Memory B cell (primary cell): ENCODE measurements at regions not wholly inside any gene's neighbourhood (a gene's known extent, or its start where the extent isn't known, plus 50 kb on each side); places are given as distances from the start of the nearest gene placed in this dataset.

ENCODE experiments used
- ATAC-seq: fragments of 150-1000 bp; cut with Tn5 transposase; 2 replicates; pipeline ENCODE4 v1.10.0; 2021; ENCODE audit warnings: low read depth, mild to moderate bottlenecking, moderate library complexity
- DNase-seq, 2 donors: peaks; one replicate each; pipeline ENCODE4 v3.0.0; 2022; ENCODE audit warnings: low spot score in 2 of 2
- H3K27ac Mint-ChIP-seq: one replicate; pipeline ENCODE4 v1.8.0; 2022; ENCODE audit warnings: mild to moderate bottlenecking, moderate library complexity, mixed read lengths
- H3K27me3 Mint-ChIP-seq: one replicate; pipeline ENCODE4 v1.8.0; 2022; ENCODE audit warnings: mixed read lengths
- H3K36me3 Mint-ChIP-seq: one replicate; pipeline ENCODE4 v1.8.0; 2022; ENCODE audit warnings: mild to moderate bottlenecking, mixed read lengths
- H3K4me1 Mint-ChIP-seq: one replicate; pipeline ENCODE4 v1.8.0; 2022; ENCODE audit warnings: mixed read lengths
- H3K4me3 Mint-ChIP-seq: one replicate; pipeline ENCODE4 v1.8.0; 2022; ENCODE audit warnings: mild to moderate bottlenecking, moderate library complexity, mixed read lengths
- H3K9me3 Mint-ChIP-seq: one replicate; pipeline ENCODE4 v1.8.0; 2022; ENCODE audit warnings: mixed read lengths

DNA sequence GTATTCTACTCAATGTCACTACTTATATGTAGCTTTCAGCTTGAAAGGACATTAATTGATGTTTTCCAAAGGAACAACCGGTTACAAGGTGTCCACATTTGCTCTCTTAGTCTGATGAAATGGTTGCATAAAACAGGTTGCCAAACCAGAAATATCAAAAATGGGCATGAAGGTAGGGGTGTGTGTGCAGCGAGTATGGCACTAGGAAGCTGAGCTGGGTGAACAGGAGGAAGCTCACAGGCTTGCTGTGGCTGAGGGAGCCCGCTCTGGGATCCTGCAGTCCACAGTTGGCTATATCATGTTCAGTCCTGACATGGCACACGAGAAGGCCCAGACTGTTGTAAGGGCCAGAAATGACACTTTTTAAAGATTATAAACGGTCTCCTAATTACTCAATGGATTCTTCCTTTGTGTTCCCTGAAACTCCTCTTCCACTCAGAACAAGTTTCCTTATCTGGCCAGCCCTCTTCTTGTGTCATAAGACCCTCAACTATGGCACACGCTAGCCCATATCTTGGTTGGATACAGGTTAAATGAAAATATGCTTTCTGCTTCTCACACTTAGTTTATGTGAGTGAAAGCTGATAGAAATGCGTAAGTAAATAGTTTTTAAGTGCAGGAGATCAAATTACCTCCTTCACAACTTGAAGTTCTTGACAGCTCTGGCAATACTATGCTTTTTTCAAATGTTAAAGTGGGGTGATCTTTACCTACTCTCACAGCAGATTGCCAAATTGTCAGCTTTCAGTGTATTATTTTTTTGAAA lies 201.5 kb downstream of the LMO4 start:
- Mint-ChIP-seq H3K27ac (no peak overlapping the region), H3K4me1 (no peaks in the 10 kb centered on the region), H3K9me3 (peaks cover 2% of the 10 kb centered on the region), H3K27me3 (no peaks in the 10 kb centered on the region), H3K4me3 (no peak overlapping the region), H3K36me3 (no peaks in the 10 kb centered on the region)
- ATAC-seq = no peak
- no peak for DNase-seq

DNA sequence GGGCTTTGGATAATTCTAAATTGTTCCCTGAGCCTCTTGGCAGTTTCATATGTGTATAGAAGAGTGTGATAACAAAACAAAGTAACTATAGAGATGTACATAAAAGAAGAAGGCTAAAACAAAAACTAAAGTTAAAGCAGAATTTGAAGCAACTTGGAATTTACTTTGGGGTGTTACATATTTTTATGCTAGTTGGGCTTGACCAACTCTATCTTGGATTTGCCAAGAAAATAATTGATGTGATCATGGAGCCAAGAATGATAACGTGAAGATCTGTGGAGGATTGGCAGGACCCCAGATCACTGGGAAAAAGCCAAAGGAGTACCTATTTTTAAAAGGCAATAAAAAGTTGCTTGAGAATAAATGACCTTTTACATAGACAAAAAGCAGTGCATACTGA lies 206.9 kb downstream of the LMO4 start:
- Mint-ChIP-seq H3K4me1 (no peaks in the 10 kb centered on the region), H3K27ac (no peak overlapping the region), H3K4me3 (no peak overlapping the region), H3K9me3 (peaks cover 3% of the 10 kb centered on the region), H3K27me3 (no peaks in the 10 kb centered on the region), H3K36me3 (no peaks in the 10 kb centered on the region)
- DNase-seq (no peak), ATAC-seq (no peak)

DNA sequence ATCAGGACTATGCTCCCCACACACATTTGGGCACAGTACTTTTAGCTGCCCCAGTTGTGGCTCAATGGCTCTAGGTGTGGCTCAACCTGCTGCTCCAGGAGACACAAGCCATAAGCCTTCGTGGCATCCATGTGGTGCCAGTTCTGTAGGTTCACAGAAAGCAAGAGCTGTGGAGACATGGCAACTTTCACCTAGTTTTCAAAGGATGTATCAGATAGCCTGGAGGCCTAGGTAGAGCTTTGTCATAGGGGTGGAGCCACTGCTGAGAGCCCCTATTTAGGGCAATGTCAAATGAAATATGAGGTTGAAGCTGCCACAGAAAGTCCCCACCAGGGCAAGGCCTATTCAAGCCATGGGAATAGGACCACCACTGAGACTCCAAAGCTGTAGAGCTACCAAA lies 210.5 kb downstream of the LMO4 start:
- DNase-seq (no peak), ATAC-seq (no peak)
- peaks cover 9% of the 10 kb centered on the region for H3K36me3 Mint-ChIP-seq
- H3K4me1 Mint-ChIP-seq = no peaks in the 10 kb centered on the region
- no peak overlapping the region for H3K27ac Mint-ChIP-seq
- no peaks in the 10 kb centered on the region for H3K27me3 Mint-ChIP-seq
- peaks cover 17% of the 10 kb centered on the region for H3K9me3 Mint-ChIP-seq
- H3K4me3 Mint-ChIP-seq = no peak overlapping the region

DNA sequence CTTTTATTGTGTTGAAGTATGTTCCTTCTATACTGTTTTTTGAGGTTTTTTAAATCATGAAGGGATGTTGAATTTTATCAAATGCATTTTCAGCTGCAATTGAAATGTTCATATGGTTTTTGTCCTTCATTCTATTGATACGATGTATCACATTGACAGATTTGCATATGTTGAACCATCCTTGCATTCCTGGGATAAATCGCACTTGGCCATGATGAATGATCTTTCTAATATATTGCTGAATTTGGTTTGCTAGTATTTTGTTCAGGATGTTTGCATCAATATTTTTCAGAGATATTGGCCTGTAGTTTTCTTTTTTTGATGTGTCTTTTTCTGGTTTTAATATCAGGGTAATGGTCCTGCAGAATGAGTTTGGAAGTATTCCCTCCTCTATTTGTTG lies 214.0 kb downstream of the LMO4 start:
- H3K27ac Mint-ChIP-seq = no peak overlapping the region
- H3K36me3 Mint-ChIP-seq = peaks cover 18% of the 10 kb centered on the region

DNA sequence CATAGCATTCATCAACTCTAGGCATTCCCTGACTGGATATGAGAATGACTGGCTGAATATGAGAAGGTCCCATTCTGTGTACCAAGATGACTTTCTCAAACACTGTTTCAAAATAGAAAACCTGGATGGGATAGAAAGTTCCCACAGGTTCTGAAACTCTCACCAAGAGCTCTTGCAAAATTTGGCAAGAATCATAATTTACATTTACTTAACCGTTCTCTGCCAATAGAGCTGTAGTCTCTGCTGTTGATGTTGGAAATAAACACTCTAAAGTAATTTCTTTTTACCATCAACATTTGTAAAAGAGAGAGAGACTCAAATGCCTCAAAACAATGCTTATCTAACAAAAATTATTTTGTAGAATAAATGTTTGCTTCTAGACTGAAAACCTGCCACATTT lies 221.1 kb downstream of the LMO4 start:
- H3K4me1 Mint-ChIP-seq = no peaks in the 10 kb centered on the region
- ATAC-seq = no peak
- no peak overlapping the region for H3K4me3 Mint-ChIP-seq
- H3K27me3 Mint-ChIP-seq = no peaks in the 10 kb centered on the region
- no peak overlapping the region for H3K27ac Mint-ChIP-seq
- H3K9me3 Mint-ChIP-seq = peaks cover 5% of the 10 kb centered on the region
- DNase-seq = no peak
- H3K36me3 Mint-ChIP-seq = peaks cover 7% of the 10 kb centered on the region

More for the DNA sequence above, 214.0 kb downstream of the LMO4 start:
- ATAC-seq (no peak), DNase-seq (no peak)
- Mint-ChIP-seq H3K4me3 (no peak overlapping the region), H3K4me1 (no peaks in the 10 kb centered on the region), H3K27me3 (no peaks in the 10 kb centered on the region), H3K9me3 (peaks cover 24% of the 10 kb centered on the region)

DNA sequence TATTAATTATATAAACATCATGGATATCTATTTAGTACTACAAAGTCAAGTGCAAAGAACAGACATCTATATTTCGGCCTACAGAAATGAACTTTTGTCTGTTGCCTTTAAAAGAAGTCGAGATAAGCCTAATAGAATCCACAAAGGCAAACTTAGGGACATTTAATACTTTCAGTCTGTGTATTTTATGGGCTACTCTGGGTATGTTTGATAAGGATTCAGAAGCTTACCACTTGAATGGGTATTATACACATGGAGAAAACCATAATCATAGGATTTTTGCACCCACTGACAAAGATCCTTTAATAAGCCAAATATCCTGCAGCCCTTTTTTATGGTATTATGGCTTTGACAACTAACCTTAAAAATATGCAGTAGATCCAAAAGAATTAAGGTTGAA lies 224.8 kb downstream of the LMO4 start:
- Mint-ChIP-seq H3K9me3 (no peaks in the 10 kb centered on the region), H3K27me3 (no peaks in the 10 kb centered on the region), H3K4me3 (no peak overlapping the region), H3K36me3 (no peaks in the 10 kb centered on the region), H3K27ac (no peak overlapping the region), H3K4me1 (no peaks in the 10 kb centered on the region)
- no peak for DNase-seq
- ATAC-seq = no peak

DNA sequence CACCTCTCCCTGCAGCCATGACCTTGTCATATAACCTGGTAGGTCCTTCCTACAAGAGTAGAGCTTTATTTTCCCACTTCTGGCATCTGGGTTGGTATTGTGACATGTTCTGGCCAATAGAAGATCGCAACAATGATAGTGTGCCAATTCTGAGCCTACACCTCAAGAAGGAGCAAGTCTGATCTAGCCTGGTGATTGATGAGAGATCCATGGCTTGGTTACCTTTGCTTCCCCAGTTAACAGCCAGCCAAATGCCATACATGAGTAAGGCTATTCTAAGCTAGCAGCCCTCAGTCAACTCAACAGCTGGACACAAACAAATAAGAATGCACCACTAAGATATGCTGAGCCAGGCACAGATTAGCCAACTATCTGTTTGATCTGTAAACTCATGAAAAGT lies 226.7 kb downstream of the LMO4 start:
- H3K27ac Mint-ChIP-seq = no peak overlapping the region
- no peak overlapping the region for H3K4me3 Mint-ChIP-seq
- ATAC-seq = no peak

DNA sequence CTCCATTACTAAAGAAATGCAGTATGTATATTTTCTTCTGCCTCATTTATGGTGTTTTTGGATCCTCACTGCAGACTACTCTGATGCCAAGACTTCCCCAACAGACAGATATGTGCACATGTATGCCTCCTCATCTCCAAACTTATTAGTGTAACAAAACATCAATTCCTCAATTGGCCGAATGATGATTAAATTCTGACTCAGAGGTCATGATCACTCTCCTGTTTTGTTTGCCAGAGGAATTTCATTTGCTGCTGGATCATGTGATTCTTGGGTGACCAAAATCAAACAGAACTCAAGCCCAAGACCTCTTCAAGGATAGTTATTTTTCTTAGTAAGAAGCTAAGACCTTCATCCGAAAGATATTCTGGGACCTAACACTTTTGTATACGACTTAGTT lies 227.6 kb downstream of the LMO4 start:
- Mint-ChIP-seq H3K4me1 (no peaks in the 10 kb centered on the region), H3K27ac (no peak overlapping the region), H3K27me3 (no peaks in the 10 kb centered on the region), H3K4me3 (no peak overlapping the region), H3K36me3 (no peaks in the 10 kb centered on the region), H3K9me3 (no peaks in the 10 kb centered on the region)
- ATAC-seq (no peak), DNase-seq (no peak)

More for the DNA sequence above, 226.7 kb downstream of the LMO4 start:
- Mint-ChIP-seq H3K36me3 (no peaks in the 10 kb centered on the region), H3K9me3 (no peaks in the 10 kb centered on the region), H3K4me1 (no peaks in the 10 kb centered on the region), H3K27me3 (no peaks in the 10 kb centered on the region)
- DNase-seq = no peak

DNA sequence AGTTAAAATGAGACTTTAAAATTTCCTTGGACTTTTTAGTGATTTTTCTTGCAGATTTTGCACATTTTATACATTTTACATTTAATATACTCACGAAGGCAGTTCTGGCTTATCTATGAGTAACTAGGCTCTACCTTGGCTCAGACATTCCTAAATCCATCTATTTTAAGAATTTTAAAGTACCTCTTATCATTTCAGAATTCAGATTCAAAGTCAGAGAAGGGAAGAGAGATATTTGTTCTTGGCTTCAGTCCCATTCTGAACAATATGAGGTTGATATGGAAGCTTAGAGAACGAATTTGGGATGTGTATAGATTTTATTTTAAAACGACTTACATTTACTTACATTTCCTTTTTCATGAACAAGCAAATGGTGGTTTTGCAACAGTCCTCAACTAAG lies 230.2 kb downstream of the LMO4 start:
- no peaks in the 10 kb centered on the region for H3K4me1 Mint-ChIP-seq

DNA sequence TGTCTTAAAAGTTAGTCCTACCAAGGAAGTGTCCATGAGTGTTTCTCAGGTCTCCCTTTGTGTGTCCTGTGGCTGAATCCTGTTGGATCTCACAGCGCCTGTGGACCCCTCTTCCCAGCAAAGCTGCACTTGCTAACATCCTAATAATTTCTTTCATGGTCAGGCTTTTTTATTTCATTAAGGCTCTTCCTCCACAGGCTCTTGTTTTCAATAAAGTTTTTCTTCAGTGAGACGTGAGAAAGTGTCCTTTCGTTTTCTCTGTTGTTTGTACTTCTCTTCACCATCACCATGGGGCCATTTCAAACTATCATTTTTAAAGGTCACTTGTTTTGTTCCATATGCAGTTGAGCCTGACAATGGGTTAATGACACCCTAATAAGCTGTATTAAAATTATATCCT lies 231.5 kb downstream of the LMO4 start:
- H3K27me3 Mint-ChIP-seq = no peaks in the 10 kb centered on the region
- DNase-seq = no peak

More for the DNA sequence above, 230.2 kb downstream of the LMO4 start:
- ATAC-seq (no peak), DNase-seq (no peak)
- Mint-ChIP-seq H3K9me3 (no peaks in the 10 kb centered on the region), H3K4me3 (no peak overlapping the region), H3K36me3 (no peaks in the 10 kb centered on the region), H3K27ac (no peak overlapping the region), H3K27me3 (no peaks in the 10 kb centered on the region)

DNA sequence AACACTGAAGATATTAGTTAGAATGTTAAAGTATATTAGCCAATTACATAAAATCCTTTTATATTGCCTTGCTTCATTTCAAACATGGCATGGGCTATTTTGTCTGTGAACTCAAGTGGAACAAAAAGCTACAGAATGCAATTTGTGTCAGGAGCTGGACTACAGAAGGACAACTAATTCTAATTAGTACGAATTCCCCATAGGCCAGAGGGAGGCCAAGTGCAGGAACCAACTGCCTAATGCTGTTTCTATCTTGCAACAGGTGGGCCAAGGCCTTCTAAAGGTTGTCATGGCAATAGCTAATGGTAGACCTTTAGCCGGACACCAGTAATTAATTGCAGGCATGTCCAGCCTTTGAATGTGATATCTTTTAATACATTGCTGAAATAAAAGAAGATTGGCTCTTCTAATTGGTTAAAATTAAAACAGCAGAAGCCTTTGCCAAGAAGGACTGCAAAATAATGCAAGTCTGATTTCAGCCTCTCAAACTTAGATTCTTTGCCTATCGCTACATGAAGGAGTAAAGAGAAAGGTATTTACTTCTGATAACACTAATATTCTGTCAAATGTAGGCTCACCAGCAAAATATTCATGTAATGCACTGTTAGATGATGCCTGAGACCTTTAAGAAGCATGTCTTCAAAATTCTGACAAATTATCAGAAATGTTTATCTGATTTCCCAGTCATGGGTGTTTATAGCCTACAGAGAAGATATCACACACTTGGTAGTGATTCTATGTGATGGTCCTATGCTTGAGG lies 232.1 kb downstream of the LMO4 start:
- no peaks in the 10 kb centered on the region for H3K9me3 Mint-ChIP-seq
- H3K27me3 Mint-ChIP-seq = no peaks in the 10 kb centered on the region
- no peak overlapping the region for H3K27ac Mint-ChIP-seq
- H3K36me3 Mint-ChIP-seq = no peaks in the 10 kb centered on the region
- no peak for ATAC-seq
- no peak overlapping the region for H3K4me3 Mint-ChIP-seq
- H3K4me1 Mint-ChIP-seq = no peaks in the 10 kb centered on the region
- no peak for DNase-seq

More for the DNA sequence above, 231.5 kb downstream of the LMO4 start:
- Mint-ChIP-seq H3K4me1 (no peaks in the 10 kb centered on the region), H3K36me3 (no peaks in the 10 kb centered on the region), H3K27ac (no peak overlapping the region), H3K9me3 (no peaks in the 10 kb centered on the region), H3K4me3 (no peak overlapping the region)
- ATAC-seq = no peak

DNA sequence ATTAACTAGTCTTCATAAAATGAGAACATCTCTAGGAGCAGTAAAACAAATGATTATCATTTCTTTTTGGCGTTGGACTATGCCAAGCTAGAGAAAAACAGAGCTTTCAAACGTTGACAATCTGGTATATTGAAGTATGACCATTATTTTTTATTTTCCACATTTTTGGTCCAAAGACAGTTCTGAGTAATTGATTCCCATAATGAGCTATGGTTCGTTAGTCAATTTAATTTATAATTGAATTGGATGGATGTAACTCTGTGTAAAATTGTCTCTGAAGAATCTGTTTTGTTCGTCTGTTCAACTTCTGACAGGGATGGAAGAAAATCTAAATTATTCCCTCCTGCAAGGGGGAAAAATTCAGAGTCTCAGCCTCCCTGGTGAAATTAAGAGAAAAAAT lies 234.5 kb downstream of the LMO4 start:
- H3K4me1 Mint-ChIP-seq = no peaks in the 10 kb centered on the region

DNA sequence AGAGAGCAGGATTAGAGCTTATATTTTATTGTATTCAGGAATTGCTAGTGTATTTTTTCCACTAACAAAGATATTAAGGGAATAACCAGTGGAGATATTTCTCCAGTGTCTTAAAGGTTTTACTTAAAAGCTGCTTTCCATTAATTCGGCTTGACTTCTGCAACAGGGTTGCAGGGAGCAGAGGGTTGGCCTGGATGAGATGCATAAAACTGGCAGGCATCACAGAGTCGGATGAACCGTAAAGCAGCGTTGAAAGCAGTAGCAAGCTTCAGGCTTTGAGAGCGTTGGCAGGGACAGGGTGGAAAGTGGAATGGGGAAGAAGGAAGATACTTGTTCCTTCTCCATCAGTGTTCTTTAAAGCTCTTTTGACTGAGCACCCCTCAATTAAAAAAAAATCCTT lies 237.2 kb downstream of the LMO4 start:
- H3K36me3 Mint-ChIP-seq = no peaks in the 10 kb centered on the region
- ATAC-seq (no peak), DNase-seq (no peak)
- H3K4me1 Mint-ChIP-seq = no peaks in the 10 kb centered on the region
- no peaks in the 10 kb centered on the region for H3K27me3 Mint-ChIP-seq
- H3K9me3 Mint-ChIP-seq = no peaks in the 10 kb centered on the region
- H3K4me3 Mint-ChIP-seq = no peak overlapping the region
- H3K27ac Mint-ChIP-seq = no peak overlapping the region

More for the DNA sequence above, 234.5 kb downstream of the LMO4 start:
- H3K27me3 Mint-ChIP-seq = no peaks in the 10 kb centered on the region
- DNase-seq (no peak), ATAC-seq (no peak)
- no peaks in the 10 kb centered on the region for H3K9me3 Mint-ChIP-seq
- no peaks in the 10 kb centered on the region for H3K36me3 Mint-ChIP-seq
- H3K27ac Mint-ChIP-seq = no peak overlapping the region
- H3K4me3 Mint-ChIP-seq = no peak overlapping the region

DNA sequence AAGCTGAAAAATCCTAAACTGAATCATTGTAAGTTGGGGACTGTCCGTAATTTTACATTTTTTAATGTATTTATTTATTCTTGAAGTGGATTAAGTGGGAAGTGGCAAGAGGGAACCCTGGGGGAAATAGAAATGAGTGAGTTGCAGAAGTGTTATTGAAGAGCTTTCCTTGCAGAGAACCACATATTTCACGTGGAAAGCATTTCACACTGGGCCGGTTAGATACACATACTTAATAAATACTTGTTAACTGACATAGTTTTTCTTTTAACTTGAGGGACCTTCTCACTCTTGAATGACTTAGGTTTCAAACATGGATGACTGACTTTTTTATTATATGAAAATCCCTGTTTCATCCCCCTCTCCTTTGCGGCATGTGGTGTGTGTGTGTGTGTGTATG lies 239.3 kb downstream of the LMO4 start:
- H3K36me3 Mint-ChIP-seq = no peaks in the 10 kb centered on the region
- DNase-seq (no peak), ATAC-seq (no peak)
- H3K4me3 Mint-ChIP-seq = no peak overlapping the region
- no peaks in the 10 kb centered on the region for H3K9me3 Mint-ChIP-seq
- no peaks in the 10 kb centered on the region for H3K4me1 Mint-ChIP-seq
- no peaks in the 10 kb centered on the region for H3K27me3 Mint-ChIP-seq
- H3K27ac Mint-ChIP-seq = no peak overlapping the region

DNA sequence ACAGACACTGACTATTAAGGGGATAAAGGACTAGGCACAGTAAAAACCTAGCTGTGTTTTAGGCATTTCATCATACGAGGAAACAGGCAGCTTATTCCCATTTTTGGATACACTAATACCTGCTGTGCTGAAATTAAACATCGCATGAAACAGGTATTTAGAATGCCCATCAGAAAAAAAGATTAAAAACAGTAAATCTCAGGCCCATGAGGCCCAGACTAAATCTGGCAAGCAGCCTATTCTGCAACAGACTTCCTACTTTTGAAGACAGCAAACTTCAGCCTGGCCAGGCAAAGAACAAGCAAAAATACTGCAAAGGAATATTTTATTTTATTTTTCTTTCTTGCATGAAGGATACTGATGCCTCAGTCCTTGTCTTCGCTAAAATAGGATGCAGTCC lies 240.2 kb downstream of the LMO4 start:
- H3K27ac Mint-ChIP-seq = no peak overlapping the region
- no peaks in the 10 kb centered on the region for H3K9me3 Mint-ChIP-seq
- DNase-seq (no peak), ATAC-seq (no peak)
- no peaks in the 10 kb centered on the region for H3K4me1 Mint-ChIP-seq
- no peak overlapping the region for H3K4me3 Mint-ChIP-seq
- no peaks in the 10 kb centered on the region for H3K36me3 Mint-ChIP-seq
- H3K27me3 Mint-ChIP-seq = no peaks in the 10 kb centered on the region
